Astrocyte (in vitro differentiated cells and primary cell): ENCODE measurements at regions not wholly inside any gene's neighbourhood (a gene's known extent, or its start where the extent isn't known, plus 50 kb on each side); places are given as distances from the start of the nearest gene placed in this dataset.

Experiments
- DNase-seq: peaks from one replicate; pipeline ENCODE4 v3.0.0-alpha.2; 2010; ENCODE audit warnings: low read depth
- FAIRE-seq: peaks from 2 replicates; lab custom pipeline; 2011; peaks lifted over from hg19 to GRCh38; lab: Jason Lieb, UNC
- H2AFZ ChIP-seq: 2 replicates; pipeline ENCODE4 v1.6.0; 2012; ENCODE audit warnings: low read depth, low read length, inconsistent platforms
- H3K27ac ChIP-seq: 2 replicates; pipeline ENCODE4 v1.5.1; 2011; ENCODE audit warnings: low read depth, low read length, inconsistent platforms
- H3K27me3 ChIP-seq: 2 replicates; pipeline ENCODE4 v1.6.0; 2011; ENCODE audit warnings: low read length, inconsistent platforms; ENCODE audit not compliant: insufficient read depth
- H3K36me3 ChIP-seq: 2 replicates; pipeline ENCODE4 v1.5.1; 2011; ENCODE audit warnings: low read length, inconsistent platforms; ENCODE audit not compliant: insufficient read depth
- H3K4me1 ChIP-seq: 2 replicates; pipeline ENCODE4 v1.5.1; 2011; ENCODE audit warnings: low read length, inconsistent platforms; ENCODE audit not compliant: insufficient read depth
- H3K4me2 ChIP-seq: 2 replicates; pipeline ENCODE4 v1.6.0; 2012; ENCODE audit warnings: low read length, inconsistent platforms
- H3K4me3 ChIP-seq: 2 replicates; pipeline ENCODE4 v1.5.1; 2011; ENCODE audit warnings: low read depth, mild to moderate bottlenecking, low read length, inconsistent platforms; ENCODE audit not compliant: insufficient read depth
- H3K79me2 ChIP-seq: 2 replicates; pipeline ENCODE4 v1.6.0; 2012; ENCODE audit warnings: mild to moderate bottlenecking, low read length, inconsistent platforms; ENCODE audit not compliant: insufficient read depth
- H3K9ac ChIP-seq: 2 replicates; pipeline ENCODE4 v1.6.0; 2012; ENCODE audit warnings: mild to moderate bottlenecking, low read length, inconsistent platforms
- H3K9me3 ChIP-seq: 2 replicates; pipeline ENCODE4 v1.5.1; 2012; ENCODE audit warnings: low read depth, mild to moderate bottlenecking, low read length, inconsistent platforms; ENCODE audit not compliant: insufficient read depth
- H4K20me1 ChIP-seq: 2 replicates; pipeline ENCODE4 v1.6.0; 2012; ENCODE audit warnings: low read length, inconsistent platforms; ENCODE audit not compliant: insufficient read depth
- H3K27ac Mint-ChIP-seq: one replicate; pipeline ENCODE4 v1.8.0; 2021; ENCODE audit warnings: mild to moderate bottlenecking, mixed read lengths; ENCODE audit not compliant: unreplicated experiment
- H3K27me3 Mint-ChIP-seq: one replicate; pipeline ENCODE4 v1.8.0; 2021; ENCODE audit warnings: low read depth, mixed read lengths; ENCODE audit not compliant: unreplicated experiment
- H3K36me3 Mint-ChIP-seq: one replicate; pipeline ENCODE4 v1.8.0; 2021; ENCODE audit warnings: low read depth, mixed read lengths; ENCODE audit not compliant: unreplicated experiment
- H3K4me1 Mint-ChIP-seq: one replicate; pipeline ENCODE4 v1.8.0; 2021; ENCODE audit warnings: low read depth, mixed read lengths; ENCODE audit not compliant: unreplicated experiment
- H3K4me3 Mint-ChIP-seq: one replicate; pipeline ENCODE4 v1.8.0; 2021; ENCODE audit warnings: mild to moderate bottlenecking, moderate library complexity, mixed read lengths; ENCODE audit not compliant: unreplicated experiment
- H3K9me3 Mint-ChIP-seq: one replicate; pipeline ENCODE4 v1.8.0; 2021; ENCODE audit warnings: mild to moderate bottlenecking, mixed read lengths; ENCODE audit not compliant: unreplicated experiment
- CTCF ChIP-seq: IDR thresholded peaks from 2 replicates; pipeline ENCODE4 v1.5.1; 2011; ENCODE audit warnings: low read depth, mild to moderate bottlenecking, inconsistent platforms, low read length, moderate library complexity; ENCODE audit not compliant: insufficient read depth
- EZH2 ChIP-seq: IDR thresholded peaks from 2 replicates; pipeline ENCODE4 v1.6.1; 2012; ENCODE audit warnings: mild to moderate bottlenecking, low read length, inconsistent platforms; ENCODE audit not compliant: insufficient read depth

- Histone ChIP-seq H3K4me1 (peaks cover 7% of the 10 kb centered on the region), H3K4me2 (no peak overlapping the region), H3K9me3 (no peaks in the 10 kb centered on the region), H3K9ac (no peak overlapping the region), H3K79me2 (no peaks in the 10 kb centered on the region), H3K27me3 (no peaks in the 10 kb centered on the region), H4K20me1 (no peaks in the 10 kb centered on the region), H3K36me3 (no peaks in the 10 kb centered on the region), H3K27ac (no peak overlapping the region), H3K4me3 (no peak overlapping the region), H2AFZ (no peak overlapping the region)
- FAIRE-seq (no peak), DNase-seq (no peak)
- H3K9me3 Mint-ChIP-seq = no peaks in the 10 kb centered on the region
- H3K27ac Mint-ChIP-seq = no peak overlapping the region
- peaks cover 5% of the 10 kb centered on the region for H3K4me1 Mint-ChIP-seq
- no peak overlapping the region for H3K4me3 Mint-ChIP-seq
- no peaks in the 10 kb centered on the region for H3K36me3 Mint-ChIP-seq
- no peak for TF ChIP-seq CTCF
- H3K27me3 Mint-ChIP-seq = no peaks in the 10 kb centered on the region
Observed at GRCh38 chr4:95758001-95758400, 81.9 kb upstream of the PDHA2 start.

- Mint-ChIP-seq H3K27me3 (no peaks in the 10 kb centered on the region), H3K9me3 (peaks cover 2% of the 10 kb centered on the region), H3K4me3 (no peak overlapping the region), H3K36me3 (no peaks in the 10 kb centered on the region), H3K4me1 (no peaks in the 10 kb centered on the region), H3K27ac (no peak overlapping the region)
- no peaks in the 10 kb centered on the region for H3K27me3 ChIP-seq
- H3K4me2 ChIP-seq = no peak overlapping the region
- H4K20me1 ChIP-seq = no peaks in the 10 kb centered on the region
- H3K36me3 ChIP-seq = no peaks in the 10 kb centered on the region
- FAIRE-seq = no peak
- no peak for DNase-seq
- H3K4me1 ChIP-seq = no peaks in the 10 kb centered on the region
- H3K9ac ChIP-seq = no peak overlapping the region
- no peak overlapping the region for H3K4me3 ChIP-seq
- no peaks in the 10 kb centered on the region for H3K79me2 ChIP-seq
- no peak overlapping the region for H2AFZ ChIP-seq
- H3K27ac ChIP-seq = no peak overlapping the region
- no peak for TF ChIP-seq EZH2
- TF ChIP-seq CTCF = no peak
- H3K9me3 ChIP-seq = no peaks in the 10 kb centered on the region
Observed at GRCh38 chr4:95754667-95755066, 85.2 kb upstream of the PDHA2 start.

- Histone ChIP-seq H2AFZ (no peak overlapping the region), H3K27me3 (no peaks in the 10 kb centered on the region), H4K20me1 (no peaks in the 10 kb centered on the region), H3K36me3 (no peaks in the 10 kb centered on the region), H3K27ac (no peak overlapping the region), H3K9me3 (no peaks in the 10 kb centered on the region), H3K79me2 (no peaks in the 10 kb centered on the region), H3K9ac (no peak overlapping the region), H3K4me2 (no peak overlapping the region), H3K4me1 (no peaks in the 10 kb centered on the region), H3K4me3 (no peak overlapping the region)
- no peak for DNase-seq
- Mint-ChIP-seq H3K4me3 (no peak overlapping the region), H3K36me3 (no peaks in the 10 kb centered on the region), H3K27ac (no peak overlapping the region), H3K4me1 (no peaks in the 10 kb centered on the region), H3K9me3 (peaks cover 2% of the 10 kb centered on the region), H3K27me3 (no peaks in the 10 kb centered on the region)
- FAIRE-seq = no peak
- no peak for TF ChIP-seq CTCF
- no peak for TF ChIP-seq EZH2
Observed at GRCh38 chr4:95749204-95749603, 90.7 kb upstream of the PDHA2 start.
